ENCODE measurements at regions not wholly inside any gene's neighbourhood (a gene's known extent, or its start where the extent isn't known, plus 50 kb on each side); places are given as distances from the start of the nearest gene placed in this dataset.

GRCh38 chr2:194739217-194739616 is 917.8 kb upstream of the SLC39A10 start:
- no peak for DNase-seq
- ATAC-seq (ENCODE audit: poor library complexity): no peak
- intact Hi-C loops (cut with DNase I): no loop called here

GRCh38 chr2:194735837-194736542 is 921.0 kb upstream of the SLC39A10 start:
- DNase-seq: no peak
- intact Hi-C loops (cut with DNase I): no loop called here
- no peak for ATAC-seq (ENCODE audit: poor library complexity)

- ATAC-seq (ENCODE audit: poor library complexity): no peak
- intact Hi-C loops (cut with DNase I): no loop called here
Measured at GRCh38 chr2:194730266-194730665, 926.8 kb upstream of the SLC39A10 start.

GRCh38 chr2:194725169-194725568 is 931.9 kb upstream of the SLC39A10 start:
- no peak for ATAC-seq (ENCODE audit: poor library complexity)
- DNase-seq: no peak

More at GRCh38 chr2:194730266-194730665, 926.8 kb upstream of the SLC39A10 start:
- no peak for DNase-seq

GRCh38 chr2:194723446-194723845 is 933.6 kb upstream of the SLC39A10 start:
- DNase-seq: no peak
- intact Hi-C loops (cut with DNase I): no loop called here
- no peak for ATAC-seq (ENCODE audit: poor library complexity)

More at GRCh38 chr2:194725169-194725568, 931.9 kb upstream of the SLC39A10 start:
- intact Hi-C loops (cut with DNase I): no loop called here

GRCh38 chr2:194721227-194721626 is 935.8 kb upstream of the SLC39A10 start:
- intact Hi-C loops (cut with DNase I): no loop called here
- DNase-seq: no peak

GRCh38 chr2:194720462-194720861 is 936.6 kb upstream of the SLC39A10 start:
- ATAC-seq (ENCODE audit: poor library complexity): no peak
- no peak for DNase-seq
- intact Hi-C loops (cut with DNase I): no loop called here

More at GRCh38 chr2:194721227-194721626, 935.8 kb upstream of the SLC39A10 start:
- ATAC-seq (ENCODE audit: poor library complexity): no peak

- intact Hi-C loops (cut with DNase I): no loop called here
- DNase-seq (no peak), ATAC-seq (ENCODE audit: poor library complexity) (no peak)
Measured at GRCh38 chr2:194718881-194719280, 938.1 kb upstream of the SLC39A10 start.

GRCh38 chr2:194714541-194714940 is 942.5 kb upstream of the SLC39A10 start:
- ATAC-seq (ENCODE audit: poor library complexity) (no peak), DNase-seq (no peak)
- intact Hi-C loops (cut with DNase I): no loop called here

- DNase-seq: no peak
- intact Hi-C loops (cut with DNase I): no loop called here
- no peak for ATAC-seq (ENCODE audit: poor library complexity)
Measured at GRCh38 chr2:194709840-194710239, 947.2 kb upstream of the SLC39A10 start.

- intact Hi-C loops (cut with DNase I): no loop called here
- DNase-seq: no peak
- no peak for ATAC-seq (ENCODE audit: poor library complexity)
Measured at GRCh38 chr2:194706179-194706578, 950.8 kb upstream of the SLC39A10 start.

GRCh38 chr2:194705398-194705797 is 951.6 kb upstream of the SLC39A10 start:
- ATAC-seq (ENCODE audit: poor library complexity): no peak
- no peak for DNase-seq
- intact Hi-C loops (cut with DNase I): no loop called here

- ATAC-seq (ENCODE audit: poor library complexity) (no peak), DNase-seq (no peak)
- intact Hi-C loops (cut with DNase I): no loop called here
Measured at GRCh38 chr2:194700726-194701125, 956.3 kb upstream of the SLC39A10 start.

- DNase-seq (no peak), ATAC-seq (ENCODE audit: poor library complexity) (no peak)
- intact Hi-C loops (cut with DNase I): no loop called here
Measured at GRCh38 chr2:194700116-194700515, 956.9 kb upstream of the SLC39A10 start.

- DNase-seq: no peak
- intact Hi-C loops (cut with DNase I): no loop called here
- no peak for ATAC-seq (ENCODE audit: poor library complexity)
Measured at GRCh38 chr2:194698012-194698411, 959.0 kb upstream of the SLC39A10 start.

GRCh38 chr2:194697439-194697838 is 959.6 kb upstream of the SLC39A10 start:
- no peak for ATAC-seq (ENCODE audit: poor library complexity)
- intact Hi-C loops (cut with DNase I): no loop called here
- no peak for DNase-seq

- intact Hi-C loops (cut with DNase I): no loop called here
- ATAC-seq (ENCODE audit: poor library complexity): no peak
- no peak for DNase-seq
Measured at GRCh38 chr2:194696690-194697089, 960.3 kb upstream of the SLC39A10 start.

GRCh38 chr2:194686569-194686968 is 970.5 kb upstream of the SLC39A10 start:
- DNase-seq (no peak), ATAC-seq (ENCODE audit: poor library complexity) (no peak)
- intact Hi-C loops (cut with DNase I): no loop called here

GRCh38 chr2:194674043-194674442 is 983.0 kb upstream of the SLC39A10 start:
- no peak for ATAC-seq (ENCODE audit: poor library complexity)
- DNase-seq: no peak
- intact Hi-C loops (cut with DNase I): no loop called here

- intact Hi-C loops (cut with DNase I): no loop called here
- ATAC-seq (ENCODE audit: poor library complexity): no peak
- no peak for DNase-seq
Measured at GRCh38 chr2:194672994-194673393, 984.0 kb upstream of the SLC39A10 start.

- ATAC-seq (ENCODE audit: poor library complexity): no peak
- intact Hi-C loops (cut with DNase I): no loop called here
- DNase-seq: no peak
Measured at GRCh38 chr2:194661431-194661830, 995.6 kb upstream of the SLC39A10 start.
